Activated B cell treated with CpG ODN at 0.5 μM for 24 hours (primary cell): ENCODE measurements at regions not wholly inside any gene's neighbourhood (a gene's known extent, or its start where the extent isn't known, plus 50 kb on each side); places are given as distances from the start of the nearest gene placed in this dataset.

Experiments used
- ATAC-seq: fragments of 200-7000 bp; cut with Tn5 transposase; one replicate; pipeline ENCODE4 v1.10.0; 2021; ENCODE audit warnings: low read depth, mild to moderate bottlenecking, moderate library complexity
- CTCF ChIA-PET: fragments of 350-600 bp; sonication (Branson Sonifier 250); formaldehyde crosslinking; loops from one replicate; lab custom pipeline; 2021; ENCODE audit warnings: antibody characterized with exemption; lab: Charles Lee
- POLR2A ChIA-PET: fragments of 350-600 bp; sonication (Branson Sonifier 250); formaldehyde crosslinking; loops from one replicate; lab custom pipeline; 2021; ENCODE audit warnings: antibody characterized with exemption; lab: Charles Lee
- DNase-seq: peaks from one replicate; pipeline ENCODE4 v3.0.0; 2022
- H3K27ac Mint-ChIP-seq: one replicate; pipeline ENCODE4 v1.8.0; 2020; ENCODE audit warnings: mixed read lengths
- H3K27me3 Mint-ChIP-seq: one replicate; pipeline ENCODE4 v1.8.0; 2021; ENCODE audit warnings: mixed read lengths
- H3K36me3 Mint-ChIP-seq: one replicate; pipeline ENCODE4 v1.8.0; 2021; ENCODE audit warnings: low read depth, mixed read lengths
- H3K4me1 Mint-ChIP-seq: one replicate; pipeline ENCODE4 v1.8.0; 2021; ENCODE audit warnings: mixed read lengths
- H3K4me3 Mint-ChIP-seq: one replicate; pipeline ENCODE4 v1.8.0; 2020; ENCODE audit warnings: mild to moderate bottlenecking, mixed read lengths
- H3K9me3 Mint-ChIP-seq: one replicate; pipeline ENCODE4 v1.8.0; 2020; ENCODE audit warnings: mixed read lengths
- CTCF ChIP-seq: fragments of 200-600 bp; IDR thresholded peaks from one replicate; pipeline ENCODE4 v1.8.0; 2022; ENCODE audit warnings: antibody characterized with exemption, mild to moderate bottlenecking
- intact Hi-C: fragments of 100-400 bp; cut with micrococcal nuclease; formaldehyde crosslinking; loops from one replicate; pipeline ENCODE4 v1.15.1; 2024

DNA sequence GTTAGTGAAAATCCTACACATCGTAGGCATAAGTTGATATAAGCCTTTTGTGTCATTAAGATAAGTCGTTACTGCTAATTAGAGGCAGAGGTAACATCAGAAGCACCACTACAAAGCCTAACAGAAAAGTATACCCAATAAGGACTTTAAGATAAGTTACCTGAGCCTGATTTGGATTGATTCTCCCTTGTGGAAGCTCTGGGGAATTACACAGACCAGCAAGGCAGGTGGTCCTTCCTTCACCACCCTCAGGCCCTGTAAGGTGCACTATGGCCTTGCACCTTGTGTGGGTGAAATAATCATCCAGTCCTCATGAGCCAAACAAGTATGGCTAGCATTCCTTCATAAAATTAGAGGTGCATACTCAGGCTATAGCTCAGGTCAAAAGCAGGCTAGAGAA lies 166.7 kb upstream of the CHRM3 start:
- H3K27me3 Mint-ChIP-seq, result no peaks in the 10 kb centered on the region
- H3K4me3 Mint-ChIP-seq, result no peak overlapping the region
- no peaks in the 10 kb centered on the region for H3K4me1 Mint-ChIP-seq
- H3K27ac Mint-ChIP-seq, result no peak overlapping the region
- DNase-seq (no peak), ATAC-seq (no peak)
- ChIA-PET POLR2A (no interaction called here), CTCF (no interaction called here)
- no peaks in the 10 kb centered on the region for H3K36me3 Mint-ChIP-seq
- TF ChIP-seq CTCF, result no peak
- intact Hi-C loops, result no loop called here
- H3K9me3 Mint-ChIP-seq, result peaks cover 24% of the 10 kb centered on the region

DNA sequence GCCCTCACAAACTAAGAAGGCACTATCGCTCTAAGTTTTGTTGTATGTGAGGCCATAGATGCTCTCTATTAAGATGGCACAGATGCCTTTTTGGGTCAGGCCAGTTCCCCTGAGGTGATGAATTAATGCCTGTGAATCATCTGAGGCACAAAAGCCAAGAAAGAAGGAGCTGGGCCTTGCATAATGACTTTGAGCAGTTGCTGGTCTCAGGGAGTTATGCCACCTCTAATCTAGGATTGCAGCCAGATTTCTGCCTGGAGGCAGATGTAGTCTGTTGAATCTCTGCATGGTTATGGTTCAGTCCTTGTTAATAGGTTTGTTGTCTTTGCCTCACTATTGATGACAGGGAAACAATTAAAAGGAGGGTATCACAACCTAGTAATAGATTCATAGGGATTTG lies 168.1 kb upstream of the CHRM3 start:
- CTCF ChIA-PET, result no interaction called here
- no peaks in the 10 kb centered on the region for H3K36me3 Mint-ChIP-seq
- POLR2A ChIA-PET, result no interaction called here
- ATAC-seq (no peak), DNase-seq (no peak)
- H3K9me3 Mint-ChIP-seq, result peaks cover 19% of the 10 kb centered on the region
- TF ChIP-seq CTCF, result no peak
- intact Hi-C loops, result no loop called here
- H3K4me1 Mint-ChIP-seq, result no peaks in the 10 kb centered on the region
- H3K27ac Mint-ChIP-seq, result no peak overlapping the region
- H3K27me3 Mint-ChIP-seq, result no peaks in the 10 kb centered on the region
- H3K4me3 Mint-ChIP-seq, result no peak overlapping the region

DNA sequence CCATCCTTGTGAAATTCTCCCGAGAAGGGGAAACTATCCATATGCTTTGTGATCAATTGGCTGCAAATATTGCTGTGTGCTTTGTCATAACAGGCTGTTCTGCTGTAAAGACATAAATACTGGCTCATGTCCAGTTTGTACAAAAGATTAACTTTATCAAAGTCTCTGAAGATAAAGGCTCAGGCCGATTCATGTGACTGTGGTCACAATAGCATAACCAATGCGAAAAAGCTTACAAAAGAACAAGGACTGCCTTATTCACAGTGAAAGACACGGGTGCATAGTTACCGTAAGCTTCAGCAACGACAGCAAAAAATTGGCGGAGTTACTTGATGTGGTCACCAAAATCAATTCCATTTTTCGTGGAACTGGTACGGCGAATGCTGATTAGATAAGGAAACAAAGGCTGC lies 173.6 kb upstream of the CHRM3 start:
- TF ChIP-seq CTCF, result no peak
- CTCF ChIA-PET, result no interaction called here
- Mint-ChIP-seq H3K27ac (no peak overlapping the region), H3K4me3 (no peak overlapping the region), H3K36me3 (no peaks in the 10 kb centered on the region), H3K9me3 (peaks cover 4% of the 10 kb centered on the region), H3K4me1 (no peaks in the 10 kb centered on the region), H3K27me3 (no peaks in the 10 kb centered on the region)
- intact Hi-C loops, result no loop called here
- POLR2A ChIA-PET, result no interaction called here
- DNase-seq (no peak), ATAC-seq (no peak)

GRCh38 chr1:239209591-239209990 lies 176.8 kb upstream of the CHRM3 start:
- H3K9me3 Mint-ChIP-seq, result peaks cover 2% of the 10 kb centered on the region
- H3K27me3 Mint-ChIP-seq, result no peaks in the 10 kb centered on the region
- CTCF ChIA-PET, result no interaction called here
- no peak for TF ChIP-seq CTCF
- intact Hi-C loops, result no loop called here
- no peaks in the 10 kb centered on the region for H3K36me3 Mint-ChIP-seq
- POLR2A ChIA-PET, result no interaction called here
- DNase-seq (no peak), ATAC-seq (no peak)
- H3K4me1 Mint-ChIP-seq, result no peaks in the 10 kb centered on the region
- no peak overlapping the region for H3K4me3 Mint-ChIP-seq
- H3K27ac Mint-ChIP-seq, result no peak overlapping the region

DNA sequence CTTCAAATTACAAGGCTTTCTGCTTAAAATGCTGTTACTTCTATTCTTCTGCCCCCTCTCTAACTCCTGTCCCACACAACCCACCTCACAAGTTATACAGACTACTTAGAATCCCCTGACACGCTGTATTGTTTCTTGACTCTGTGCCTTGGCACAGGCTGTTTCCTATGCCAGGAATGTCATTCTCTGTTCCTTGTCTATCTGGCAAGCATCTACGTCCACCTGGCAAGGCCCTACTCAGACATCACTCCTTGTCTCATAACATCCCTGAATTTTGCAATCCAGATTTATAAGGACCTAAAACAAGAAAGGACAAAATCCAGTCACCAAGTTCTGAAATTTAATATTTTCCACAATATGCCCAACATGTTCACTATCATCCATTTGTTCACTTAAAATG lies 182.0 kb upstream of the CHRM3 start:
- no peaks in the 10 kb centered on the region for H3K4me1 Mint-ChIP-seq
- ChIA-PET CTCF (no interaction called here), POLR2A (no interaction called here)
- DNase-seq, result no peak
- peaks cover 4% of the 10 kb centered on the region for H3K9me3 Mint-ChIP-seq
- H3K27ac Mint-ChIP-seq, result no peak overlapping the region
- ATAC-seq, result no peak
- H3K4me3 Mint-ChIP-seq, result no peak overlapping the region
- no peaks in the 10 kb centered on the region for H3K36me3 Mint-ChIP-seq
- TF ChIP-seq CTCF, result no peak
- intact Hi-C loops, result no loop called here
- no peaks in the 10 kb centered on the region for H3K27me3 Mint-ChIP-seq
